ENCODE measurements at regions not wholly inside any gene's neighbourhood (a gene's known extent, or its start where the extent isn't known, plus 50 kb on each side); places are given as distances from the start of the nearest gene placed in this dataset.
"Not testable (repeated sequence)": the region's sequence is repeated elsewhere in the genome, so short reads cannot be mapped to it uniquely, and the experiment has no call there.

DNA sequence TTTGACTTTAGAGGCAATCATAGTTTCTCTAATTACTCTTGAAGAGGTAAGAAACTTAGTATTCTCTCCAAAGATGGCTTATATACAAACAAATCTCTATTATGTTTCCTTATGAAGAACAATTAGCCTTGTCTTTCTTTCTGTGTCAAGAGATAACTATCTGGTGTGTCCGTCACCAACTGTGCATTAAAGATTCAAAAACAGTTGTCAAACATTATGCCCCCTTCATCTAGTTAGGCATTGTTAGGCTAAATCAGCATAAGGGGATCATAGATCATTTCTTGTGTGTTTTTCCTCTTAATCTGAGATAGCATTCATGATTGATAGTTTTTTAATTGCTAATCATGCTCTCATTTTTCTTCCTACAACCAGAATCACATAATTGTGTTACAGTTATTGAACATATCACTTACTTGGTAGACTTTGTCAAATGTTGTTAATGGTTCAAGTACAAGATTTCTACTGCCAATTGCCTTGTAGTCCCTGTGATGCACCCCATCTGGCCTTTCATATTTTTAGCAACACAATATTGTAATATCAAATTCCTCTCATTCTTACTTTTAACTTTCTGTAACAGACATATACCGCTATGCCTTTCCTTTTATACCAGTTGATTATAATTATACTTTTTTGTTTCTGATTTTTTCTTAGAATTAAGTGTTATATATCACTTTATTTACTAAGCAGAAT, 612.7 kb downstream of the SLITRK6 start:
- DNase-seq: no peak

DNA sequence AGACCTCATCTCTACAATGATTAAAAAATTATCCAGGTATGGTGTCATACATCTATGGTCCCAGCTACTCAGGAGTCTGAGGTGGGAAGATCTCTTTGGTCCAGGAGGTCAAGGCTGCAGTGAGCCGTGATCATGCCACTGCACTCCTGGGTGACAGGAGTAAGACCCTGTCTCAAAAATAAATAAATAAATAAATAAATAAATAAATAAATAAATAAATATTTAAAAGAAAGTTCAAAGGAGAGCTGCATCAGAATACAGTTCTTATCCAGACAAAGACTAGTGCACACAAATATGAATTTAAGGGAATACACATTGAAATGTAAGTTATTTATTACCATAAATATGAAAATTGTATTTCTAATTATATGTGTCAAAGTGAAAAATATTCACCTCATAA, 624.9 kb downstream of the SLITRK6 start:
- no peak for DNase-seq

DNA sequence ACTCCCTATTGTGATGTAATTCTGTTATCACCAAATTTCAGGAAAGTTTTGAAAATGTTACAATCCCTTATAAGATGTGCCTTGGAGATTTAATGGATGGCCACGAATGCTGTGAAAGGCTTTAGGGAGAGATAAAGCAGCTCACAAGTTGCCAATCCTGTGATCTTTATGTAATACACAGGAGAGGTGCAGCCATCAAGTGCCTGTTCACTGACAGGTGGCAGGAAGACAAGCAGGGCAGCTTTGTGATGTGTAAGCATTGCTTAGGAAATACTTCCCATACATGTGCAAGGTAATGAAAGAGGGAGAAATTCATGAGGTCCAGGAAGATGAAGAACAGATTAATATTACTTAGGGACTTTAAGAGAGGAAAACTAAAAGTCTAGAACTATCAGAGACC, 628.8 kb downstream of the SLITRK6 start:
- DNase-seq: no peak

DNA sequence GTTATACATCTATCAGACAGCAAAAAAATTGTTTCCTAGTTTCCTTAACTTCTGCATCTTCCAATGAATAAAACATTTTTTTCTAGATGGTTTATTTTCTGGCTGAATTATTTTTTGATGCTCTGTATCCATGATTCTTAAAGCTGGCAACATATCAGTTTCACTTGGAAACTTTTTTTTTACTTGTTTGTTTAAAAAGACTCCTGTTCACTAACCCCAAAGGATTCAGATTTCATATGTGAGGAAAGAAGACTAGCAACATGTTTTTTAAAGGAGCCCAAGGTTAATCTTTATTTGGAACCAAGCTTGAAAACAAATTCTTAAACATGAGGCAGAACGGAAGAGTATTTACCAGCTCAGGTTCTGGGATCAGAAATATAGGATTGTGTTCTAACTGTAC, 632.3 kb downstream of the SLITRK6 start:
- no peak for DNase-seq

DNA sequence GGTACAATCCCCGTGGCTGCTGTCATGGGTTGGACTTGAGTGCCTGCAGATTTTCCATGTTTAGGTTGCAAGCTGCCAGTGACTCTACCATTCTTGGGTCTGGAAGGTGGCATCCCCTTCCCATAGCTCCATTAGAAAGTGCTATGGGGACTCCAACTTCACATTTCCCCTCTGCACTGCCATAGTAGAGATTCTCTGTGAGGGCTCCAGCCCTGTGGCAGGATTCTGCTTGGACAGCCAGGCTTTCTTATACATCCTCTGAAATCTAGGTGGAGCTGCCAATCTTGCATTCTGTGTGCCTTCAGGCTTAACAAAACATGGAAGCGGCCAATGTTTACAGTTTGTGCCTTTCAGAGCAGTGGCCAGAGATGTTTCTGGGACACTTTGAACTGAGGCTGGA, 636.2 kb downstream of the SLITRK6 start:
- no peak for DNase-seq

- no peak for DNase-seq
Observed at GRCh38 chr13:85148009-85148408, 651.2 kb downstream of the SLITRK6 start.

DNA sequence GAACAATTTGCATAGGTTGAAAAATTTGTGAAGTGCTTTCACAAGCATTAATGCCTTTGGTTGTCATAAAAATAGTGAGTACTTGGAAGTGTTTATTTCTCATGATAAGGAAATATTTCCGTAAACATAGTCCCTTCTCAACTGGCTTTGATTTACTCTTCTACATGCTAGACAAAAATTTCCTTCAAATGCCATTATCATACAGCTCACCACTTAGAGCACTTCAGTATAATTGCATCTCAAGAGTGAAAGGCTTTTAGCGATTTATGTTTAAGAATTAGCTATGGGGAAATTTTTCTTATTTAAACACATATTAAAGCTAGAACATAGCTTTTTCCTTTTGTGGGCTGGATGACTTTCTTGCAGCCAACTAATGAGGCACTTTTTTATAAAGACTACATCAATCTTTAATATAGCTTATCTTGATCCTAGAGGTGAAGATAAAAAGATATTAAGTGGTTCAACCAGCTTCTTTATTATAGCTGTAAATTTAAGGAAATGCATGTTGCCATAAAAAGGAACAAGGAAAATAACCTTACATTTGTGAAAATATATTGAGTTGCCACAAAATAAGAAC, 656.8 kb downstream of the SLITRK6 start:
- no peak for DNase-seq

DNA sequence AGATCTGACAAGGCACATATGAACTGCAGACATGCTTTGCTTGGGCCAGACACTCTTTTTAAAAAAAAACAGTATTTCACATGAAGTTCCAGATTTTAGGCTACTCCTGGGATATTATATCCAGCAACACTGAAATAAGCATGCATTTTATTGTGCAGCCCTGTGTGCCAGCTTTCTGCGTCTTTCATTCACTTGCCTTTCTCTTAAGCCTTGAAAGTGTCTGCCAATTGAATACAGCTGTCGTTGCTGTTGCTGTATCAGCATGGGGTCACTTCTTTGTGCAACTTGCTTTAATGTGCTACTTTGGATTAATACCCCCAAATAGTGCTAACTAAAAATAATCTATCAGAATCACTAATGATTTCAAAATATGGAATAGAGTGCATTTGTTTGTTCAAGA, 657.8 kb downstream of the SLITRK6 start:
- no peak for DNase-seq

- peak; percentile 24 for DNase-seq
Observed at GRCh38 chr13:85140192-85140591, 659.0 kb downstream of the SLITRK6 start.

- DNase-seq: no peak
Observed at GRCh38 chr13:85137516-85137915, 661.7 kb downstream of the SLITRK6 start.

GRCh38 chr13:85132986-85133385, 666.2 kb downstream of the SLITRK6 start:
- no peak for DNase-seq

GRCh38 chr13:85123501-85123900, 675.7 kb downstream of the SLITRK6 start:
- not testable (repeated sequence) for DNase-seq

DNA sequence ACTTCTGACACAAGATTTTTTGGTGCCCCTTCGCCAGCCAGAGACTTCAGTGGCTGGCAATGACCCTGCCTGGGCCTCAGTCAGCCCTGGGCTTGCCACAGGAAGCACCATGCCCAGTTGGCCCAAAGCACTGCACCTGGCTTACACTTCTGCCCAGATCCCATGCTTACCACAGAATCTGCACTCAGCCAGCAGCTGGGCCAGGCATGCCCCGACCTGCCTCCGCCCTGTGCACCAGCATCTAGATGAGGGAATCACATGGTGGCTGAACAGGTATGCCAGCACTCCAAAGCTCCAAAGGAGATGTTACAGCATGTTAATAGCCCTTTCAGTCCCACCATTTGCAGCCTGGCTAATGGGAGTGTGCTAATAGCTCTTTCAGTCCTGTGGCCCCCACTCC, 690.9 kb downstream of the SLITRK6 start:
- DNase-seq: no peak

- peak; percentile 57 for DNase-seq
Observed at GRCh38 chr13:85099245-85099644, 700.0 kb downstream of the SLITRK6 start.

GRCh38 chr13:85095418-85096272, 703.6 kb downstream of the SLITRK6 start:
- no peak for DNase-seq

GRCh38 chr13:85093808-85094207, 705.4 kb downstream of the SLITRK6 start:
- peak; percentile 89 for DNase-seq

DNA sequence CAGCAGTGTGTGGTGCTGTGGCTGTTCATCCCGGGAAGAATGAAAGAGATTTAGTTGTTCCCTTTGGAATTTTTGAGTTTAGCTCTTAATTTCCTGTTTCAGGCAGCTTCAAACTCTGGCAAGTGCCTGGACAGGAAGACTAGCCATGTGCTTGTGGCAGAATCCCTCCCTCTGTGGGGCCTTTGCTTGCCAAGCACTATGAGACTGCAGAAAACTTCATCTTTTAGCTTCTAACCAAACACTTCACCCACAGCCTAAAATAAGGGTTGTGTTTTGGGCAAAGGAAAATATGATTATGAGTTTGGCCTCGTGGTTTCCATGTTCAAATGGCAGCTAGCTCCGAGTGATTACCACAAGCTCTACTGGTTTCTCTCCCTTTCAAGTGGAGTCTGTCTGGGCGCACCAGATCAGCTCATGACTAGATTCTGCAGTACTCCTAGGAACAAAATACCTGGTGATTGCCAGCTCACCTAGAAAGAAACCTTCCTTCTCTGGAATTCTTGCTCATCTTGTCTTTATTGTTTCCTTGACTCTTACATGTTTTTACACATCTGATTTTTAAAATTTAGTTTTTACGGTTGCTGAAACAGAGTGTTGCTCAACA, 707.5 kb downstream of the SLITRK6 start:
- no peak for DNase-seq

GRCh38 chr13:85089186-85089585, 710.0 kb downstream of the SLITRK6 start:
- no peak for DNase-seq

- DNase-seq: no peak
Observed at GRCh38 chr13:85080691-85081090, 718.5 kb downstream of the SLITRK6 start.

DNA sequence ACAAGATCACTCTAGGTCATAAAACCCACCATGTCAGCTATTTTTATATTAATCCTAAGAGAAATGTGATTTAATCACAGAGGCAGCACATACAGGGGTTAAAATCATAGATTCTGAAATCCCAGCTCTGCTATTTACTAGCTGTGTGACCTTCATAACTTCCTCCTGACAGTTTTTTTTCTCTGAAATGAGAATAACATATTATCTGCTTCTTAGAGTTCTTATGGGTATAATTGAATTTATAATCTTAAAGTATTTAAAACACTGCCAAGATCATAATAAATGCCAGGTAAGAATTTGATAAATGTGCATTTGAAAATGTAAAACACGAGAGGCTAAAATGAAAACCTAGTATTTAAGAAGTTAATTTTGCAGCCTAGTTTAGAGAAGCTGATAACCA, 722.9 kb downstream of the SLITRK6 start:
- DNase-seq: no peak

DNA sequence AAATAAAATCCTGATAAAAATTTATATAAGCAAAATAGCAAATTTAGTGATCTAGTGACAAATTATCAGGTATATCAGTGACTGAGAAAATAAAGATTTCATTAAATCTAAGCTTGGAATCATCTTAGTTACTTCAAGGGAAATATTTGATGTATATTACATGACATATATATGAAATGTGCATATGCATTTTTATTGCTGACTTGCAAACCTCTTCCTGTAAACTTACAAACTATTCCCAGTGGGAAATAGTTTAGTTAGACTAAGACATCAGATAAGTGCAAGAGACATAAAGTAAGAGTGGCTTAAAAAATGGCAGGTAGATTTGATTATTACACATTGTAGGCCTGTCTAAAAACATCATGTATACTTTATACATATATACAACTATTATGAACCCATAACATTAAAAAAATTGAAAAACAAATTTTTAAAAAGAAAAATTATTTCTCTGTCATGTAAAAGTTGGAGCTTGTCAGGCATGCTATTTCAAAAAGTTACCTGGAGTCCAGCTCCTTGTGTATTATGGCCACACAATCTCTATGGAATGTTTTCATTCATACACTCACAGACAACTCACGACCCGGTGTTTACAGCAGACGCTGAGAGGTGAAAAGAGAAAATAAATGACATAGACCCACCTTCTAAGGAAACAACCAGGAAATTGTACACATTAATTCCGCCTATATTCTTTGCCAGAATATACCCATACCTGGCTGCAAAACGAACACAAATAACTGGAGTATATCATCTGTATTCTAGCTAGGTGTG, 724.5 kb downstream of the SLITRK6 start:
- DNase-seq: no peak

DNA sequence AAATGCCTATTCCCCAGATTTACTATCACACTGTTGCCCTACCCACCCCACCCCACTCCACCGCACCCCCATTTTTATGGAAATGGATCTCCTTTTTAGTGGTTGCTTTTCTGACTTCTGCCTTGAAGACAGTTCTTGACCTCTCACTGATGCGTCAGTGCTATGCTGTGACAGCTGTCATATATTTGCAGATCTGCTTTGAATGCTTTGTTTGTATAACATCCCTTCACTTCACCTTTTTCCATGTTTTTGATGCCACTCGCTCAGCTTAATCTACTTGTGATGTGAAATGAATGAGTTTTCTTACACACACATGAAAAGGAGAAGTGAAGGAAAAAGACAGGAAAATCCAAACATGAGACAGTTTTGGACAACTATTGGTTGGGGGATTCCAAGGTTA, 731.0 kb downstream of the SLITRK6 start:
- DNase-seq: no peak

DNA sequence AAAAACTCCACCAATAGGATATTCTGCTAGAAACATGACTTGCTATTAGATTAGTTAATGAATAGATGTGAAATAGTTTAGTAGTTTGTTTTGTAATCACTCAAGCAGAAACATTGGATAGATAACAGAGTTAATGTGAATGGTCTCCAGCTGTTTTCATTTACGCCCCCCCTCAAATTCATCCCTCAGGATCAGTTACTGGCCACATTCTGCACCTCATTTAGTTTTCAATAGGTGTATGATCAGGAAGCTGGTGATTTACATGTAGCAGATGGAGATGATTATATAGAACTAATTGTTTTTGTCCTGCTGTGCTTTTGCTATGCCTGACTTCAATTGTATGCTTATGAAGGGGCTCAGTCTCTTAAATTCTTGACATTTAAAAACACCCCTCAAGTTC, 759.0 kb downstream of the SLITRK6 start:
- no peak for DNase-seq

All from NCI-H226 (cell line).